Left lung (tissue), 4 donors: ENCODE measurements at regions not wholly inside any gene's neighbourhood (a gene's known extent, or its start where the extent isn't known, plus 50 kb on each side); places are given as distances from the start of the nearest gene placed in this dataset.

ENCODE experiments used
- ATAC-seq: fragments of 200-7000 bp; cut with Tn5 transposase; one replicate; pipeline ENCODE4 v1.9.1; 2020; ENCODE audit warnings: moderate library complexity
- DNase-seq, 4 donors: peaks; one replicate each; pipeline ENCODE4 v3.0.0-alpha.2; 2013 to 2020
- H3K27ac ChIP-seq, 2 donors: fragments of 200-600 bp; sonication (generic) in 1 of 2; one replicate each; pipeline versions ENCODE4 v1.5.0 to v1.8.0; 2020 to 2021
- H3K27me3 ChIP-seq, 2 donors: fragments of 200-600 bp; sonication (generic) in 1 of 2; one replicate each; pipeline versions ENCODE4 v1.5.0 to v1.8.0; 2020 to 2021
- H3K36me3 ChIP-seq, 2 donors: fragments of 200-600 bp; sonication (generic) in 1 of 2; one replicate each; pipeline versions ENCODE4 v1.5.0 to v1.8.0; 2020 to 2021
- H3K4me1 ChIP-seq, 2 donors: fragments of 200-600 bp; one replicate each; pipeline ENCODE4 v1.8.0; 2021
- H3K4me3 ChIP-seq, 2 donors: fragments of 200-600 bp; sonication (generic) in 1 of 2; one replicate each; pipeline versions ENCODE4 v1.5.0 to v1.8.0; 2020 to 2021; ENCODE audit warnings: mild to moderate bottlenecking in 1 of 2
- H3K9me3 ChIP-seq, 2 donors: fragments of 200-600 bp; sonication (generic) in 1 of 2; one replicate each; pipeline versions ENCODE4 v1.5.0 to v1.8.0; 2020 to 2021
- intact Hi-C, 2 donors: fragments of 100-400 bp; cut with DNase I; formaldehyde crosslinking; loops; one replicate each; pipeline versions ENCODE4 v1.11.2 to v1.14.2; 2022
- TF ChIP-seq, protein P1 (sequence below), 2 donors: fragments of 200-600 bp; sonication (generic) in 1 of 2; IDR thresholded peaks; one replicate each; pipeline versions ENCODE4 v1.5.0 to v1.8.0; 2021; ENCODE audit warnings: antibody characterized with exemption in 2 of 2
- donor health status: DM: no; HTN: yes; CAD: no.
- donor health status: DM: no; HTN: no; CAD: no.

DNA sequence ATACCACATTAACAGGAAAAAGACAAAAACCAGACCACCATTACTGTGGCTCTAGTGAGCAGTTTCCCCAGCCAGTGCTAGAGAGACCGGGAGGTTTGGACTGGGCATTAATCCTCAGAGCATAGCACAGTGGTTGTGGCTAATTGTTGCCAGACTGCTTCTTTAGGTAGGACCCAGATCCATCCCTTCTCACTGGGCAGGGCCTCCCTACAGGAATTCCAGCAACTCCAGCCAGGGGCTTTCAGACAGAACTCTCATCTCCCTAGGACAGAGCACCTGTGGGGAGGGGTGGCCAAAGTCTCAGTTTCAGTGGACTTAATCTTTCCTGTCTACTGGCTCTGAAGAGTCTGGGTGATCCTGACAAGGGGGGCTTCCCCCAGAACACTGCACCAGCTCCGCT lies 759.6 kb downstream of the SQOR start:
- peaks cover 0 to 32% of the 10 kb centered on the region in 2 donors for H3K9me3 ChIP-seq

GRCh38 chr15:46408312-46408711 lies 773.5 kb downstream of the SQOR start:
- Histone ChIP-seq H3K27ac (no peak overlapping the region), H3K4me1 (no peaks in the 10 kb centered on the region), H3K27me3 (no peaks in the 10 kb centered on the region), H3K36me3 (no peaks in the 10 kb centered on the region), H3K4me3 (no peak overlapping the region), H3K9me3 (no peaks in the 10 kb centered on the region)
- intact Hi-C loops, result no loop called here
- DNase-seq, result no peak
- TF ChIP-seq, protein P1, sequence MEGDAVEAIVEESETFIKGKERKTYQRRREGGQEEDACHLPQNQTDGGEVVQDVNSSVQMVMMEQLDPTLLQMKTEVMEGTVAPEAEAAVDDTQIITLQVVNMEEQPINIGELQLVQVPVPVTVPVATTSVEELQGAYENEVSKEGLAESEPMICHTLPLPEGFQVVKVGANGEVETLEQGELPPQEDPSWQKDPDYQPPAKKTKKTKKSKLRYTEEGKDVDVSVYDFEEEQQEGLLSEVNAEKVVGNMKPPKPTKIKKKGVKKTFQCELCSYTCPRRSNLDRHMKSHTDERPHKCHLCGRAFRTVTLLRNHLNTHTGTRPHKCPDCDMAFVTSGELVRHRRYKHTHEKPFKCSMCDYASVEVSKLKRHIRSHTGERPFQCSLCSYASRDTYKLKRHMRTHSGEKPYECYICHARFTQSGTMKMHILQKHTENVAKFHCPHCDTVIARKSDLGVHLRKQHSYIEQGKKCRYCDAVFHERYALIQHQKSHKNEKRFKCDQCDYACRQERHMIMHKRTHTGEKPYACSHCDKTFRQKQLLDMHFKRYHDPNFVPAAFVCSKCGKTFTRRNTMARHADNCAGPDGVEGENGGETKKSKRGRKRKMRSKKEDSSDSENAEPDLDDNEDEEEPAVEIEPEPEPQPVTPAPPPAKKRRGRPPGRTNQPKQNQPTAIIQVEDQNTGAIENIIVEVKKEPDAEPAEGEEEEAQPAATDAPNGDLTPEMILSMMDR (IDR thresholded peaks at IDR 0.05), result no peak
- ATAC-seq, result no peak

More for the DNA sequence above, 759.6 kb downstream of the SQOR start:
- no peak overlapping the region for H3K4me3 ChIP-seq
- H3K27me3 ChIP-seq, result no peaks in the 10 kb centered on the region
- no peak overlapping the region for H3K27ac ChIP-seq
- no peaks in the 10 kb centered on the region for H3K36me3 ChIP-seq
- intact Hi-C loops, result no loop called here
- TF ChIP-seq, protein P1 (IDR thresholded peaks at IDR 0.05), result no peak
- ATAC-seq, result no peak
- no peaks in the 10 kb centered on the region for H3K4me1 ChIP-seq
- no peak for DNase-seq

- Histone ChIP-seq H3K9me3 (no peaks in the 10 kb centered on the region), H3K36me3 (no peaks in the 10 kb centered on the region), H3K27ac (no peak overlapping the region), H3K27me3 (no peaks in the 10 kb centered on the region), H3K4me3 (no peak overlapping the region), H3K4me1 (no peaks in the 10 kb centered on the region)
- ATAC-seq (no peak), DNase-seq (no peak)
- intact Hi-C loops, result no loop called here
- TF ChIP-seq, protein P1 (IDR thresholded peaks at IDR 0.05), result no peak
These were observed 775.0 kb downstream of the SQOR start for GRCh38 chr15:46409841-46410301.

- DNase-seq (no peak), ATAC-seq (no peak)
- Histone ChIP-seq H3K4me3 (no peak overlapping the region), H3K27me3 (no peaks in the 10 kb centered on the region), H3K36me3 (no peaks in the 10 kb centered on the region), H3K9me3 (no peaks in the 10 kb centered on the region), H3K27ac (no peak overlapping the region), H3K4me1 (no peaks in the 10 kb centered on the region)
- TF ChIP-seq, protein P1 (IDR thresholded peaks at IDR 0.05), result no peak
- intact Hi-C loops, result no loop called here
These were observed 775.9 kb downstream of the SQOR start for GRCh38 chr15:46410705-46411104.

- DNase-seq (no peak), ATAC-seq (no peak)
- no peak overlapping the region for H3K27ac ChIP-seq
- no peak overlapping the region for H3K4me3 ChIP-seq
- no peaks in the 10 kb centered on the region for H3K27me3 ChIP-seq
- H3K36me3 ChIP-seq, result no peaks in the 10 kb centered on the region
- H3K4me1 ChIP-seq, result no peaks in the 10 kb centered on the region
- TF ChIP-seq, protein P1 (IDR thresholded peaks at IDR 0.05), result no peak
- H3K9me3 ChIP-seq, result no peaks in the 10 kb centered on the region
- intact Hi-C loops, result no loop called here
These were observed 777.1 kb downstream of the SQOR start for GRCh38 chr15:46411900-46412299.
